Posterior vena cava (tissue), 2 donors: ENCODE measurements at regions not wholly inside any gene's neighbourhood (a gene's known extent, or its start where the extent isn't known, plus 50 kb on each side); places are given as distances from the start of the nearest gene placed in this dataset.

Source experiments
- DNase-seq: peaks from one replicate; pipeline ENCODE4 v3.0.0-alpha.2; 2020; ENCODE audit warnings: low spot score
- intact Hi-C, 2 donors: fragments of 100-400 bp; cut with DNase I; formaldehyde crosslinking; loops; one replicate each; pipeline versions ENCODE4 v1.14.1 to v1.14.2; 2022 to 2023
- donor health status: DM: yes; HTN: yes; CAD: no.
- donor health status: DM: yes; HTN: yes; CAD: no.

GRCh38 chr5:135134691-135135381 lies 100.8 kb upstream of the PITX1 start:
- peak; percentile 40 for DNase-seq
- intact Hi-C loops, result no loop called here

- DNase-seq, result peak; percentile 67
- intact Hi-C loops, result no loop called here
These were observed 99.9 kb upstream of the PITX1 start for GRCh38 chr5:135133698-135134515.

- DNase-seq, result peak; percentile 42
- intact Hi-C loops, result no loop called here
These were observed 99.2 kb upstream of the PITX1 start for GRCh38 chr5:135133181-135133580.

GRCh38 chr5:135131801-135132680 lies 98.0 kb upstream of the PITX1 start:
- DNase-seq, result peak; percentile 49
- intact Hi-C loops, result no loop called here

GRCh38 chr5:135130261-135131215 lies 96.5 kb upstream of the PITX1 start:
- intact Hi-C loops, result no loop called here
- DNase-seq, result peak; percentile 62

- peak; percentile 69 for DNase-seq
- intact Hi-C loops, result no loop called here
These were observed 95.3 kb upstream of the PITX1 start for GRCh38 chr5:135129307-135129706.

GRCh38 chr5:135128361-135128760 lies 94.3 kb upstream of the PITX1 start:
- intact Hi-C loops, result no loop called here
- DNase-seq, result no peak

GRCh38 chr5:135127439-135128240 lies 93.6 kb upstream of the PITX1 start:
- intact Hi-C loops, result no loop called here
- DNase-seq, result no peak

- intact Hi-C loops, result no loop called here
- no peak for DNase-seq
These were observed 92.8 kb upstream of the PITX1 start for GRCh38 chr5:135126688-135127438.

GRCh38 chr5:135124724-135125123 lies 90.7 kb upstream of the PITX1 start:
- intact Hi-C loops, result no loop called here

GRCh38 chr5:135124128-135124527 lies 90.1 kb upstream of the PITX1 start:
- intact Hi-C loops, result no loop called here
- no peak for DNase-seq

More at GRCh38 chr5:135124724-135125123, 90.7 kb upstream of the PITX1 start:
- no peak for DNase-seq

GRCh38 chr5:135122797-135123196 lies 88.8 kb upstream of the PITX1 start:
- no peak for DNase-seq
- intact Hi-C loops, result no loop called here

- DNase-seq, result peak; percentile 74
- intact Hi-C loops, result no loop called here
These were observed 86.9 kb upstream of the PITX1 start for GRCh38 chr5:135120951-135121350.

- DNase-seq, result no peak
- intact Hi-C loops, result no loop called here
These were observed 85.5 kb upstream of the PITX1 start for GRCh38 chr5:135119481-135119880.

- intact Hi-C loops, result no loop called here
These were observed 83.6 kb upstream of the PITX1 start for GRCh38 chr5:135117590-135117989.

GRCh38 chr5:135116160-135116561 lies 82.1 kb upstream of the PITX1 start:
- DNase-seq, result no peak
- intact Hi-C loops, result no loop called here

More at GRCh38 chr5:135117590-135117989, 83.6 kb upstream of the PITX1 start:
- no peak for DNase-seq

GRCh38 chr5:135115591-135115990 lies 81.6 kb upstream of the PITX1 start:
- intact Hi-C loops, result no loop called here
- DNase-seq, result no peak
